Panc1 (cell line): ENCODE measurements at regions not wholly inside any gene's neighbourhood (a gene's known extent, or its start where the extent isn't known, plus 50 kb on each side); places are given as distances from the start of the nearest gene placed in this dataset.

Experiments
- POLR2AphosphoS5 ChIP-seq: IDR thresholded peaks from 2 replicates; pipeline ENCODE4 v1.6.1; 2012; ENCODE audit warnings: mild to moderate bottlenecking, low read depth, low read length, moderate library complexity
- TCF7L2 ChIP-seq: IDR thresholded peaks from 2 replicates; pipeline ENCODE4 v1.6.1; 2011; ENCODE audit warnings: mild to moderate bottlenecking, low read depth, low read length, inconsistent platforms
- TF ChIP-seq, protein P1 (sequence below): fragments of 450-650 bp; IDR thresholded peaks from 2 replicates; pipeline ENCODE4 v1.5.1; 2017; ENCODE audit warnings: mild to moderate bottlenecking

DNA sequence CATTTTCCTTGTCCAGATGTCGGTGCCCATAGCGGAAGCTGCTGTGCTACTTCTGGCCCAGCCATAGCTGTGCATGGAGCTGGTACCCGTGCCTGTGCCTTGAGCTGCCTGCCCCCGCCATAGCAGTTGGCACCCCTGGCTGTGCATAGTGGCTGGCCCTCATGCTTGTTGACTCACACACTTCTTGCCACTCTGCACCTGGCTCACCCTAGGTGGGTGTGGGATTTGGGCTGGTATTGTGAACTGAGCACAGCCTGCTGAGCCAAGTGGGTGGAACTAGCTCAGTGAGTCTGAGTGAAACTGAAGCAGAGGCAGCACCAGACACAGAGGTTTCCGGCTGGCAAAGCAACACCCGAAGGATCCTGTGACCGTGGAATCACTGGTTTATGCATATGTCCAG, 689.5 kb upstream of the EYS start:
- TF ChIP-seq, protein P1, sequence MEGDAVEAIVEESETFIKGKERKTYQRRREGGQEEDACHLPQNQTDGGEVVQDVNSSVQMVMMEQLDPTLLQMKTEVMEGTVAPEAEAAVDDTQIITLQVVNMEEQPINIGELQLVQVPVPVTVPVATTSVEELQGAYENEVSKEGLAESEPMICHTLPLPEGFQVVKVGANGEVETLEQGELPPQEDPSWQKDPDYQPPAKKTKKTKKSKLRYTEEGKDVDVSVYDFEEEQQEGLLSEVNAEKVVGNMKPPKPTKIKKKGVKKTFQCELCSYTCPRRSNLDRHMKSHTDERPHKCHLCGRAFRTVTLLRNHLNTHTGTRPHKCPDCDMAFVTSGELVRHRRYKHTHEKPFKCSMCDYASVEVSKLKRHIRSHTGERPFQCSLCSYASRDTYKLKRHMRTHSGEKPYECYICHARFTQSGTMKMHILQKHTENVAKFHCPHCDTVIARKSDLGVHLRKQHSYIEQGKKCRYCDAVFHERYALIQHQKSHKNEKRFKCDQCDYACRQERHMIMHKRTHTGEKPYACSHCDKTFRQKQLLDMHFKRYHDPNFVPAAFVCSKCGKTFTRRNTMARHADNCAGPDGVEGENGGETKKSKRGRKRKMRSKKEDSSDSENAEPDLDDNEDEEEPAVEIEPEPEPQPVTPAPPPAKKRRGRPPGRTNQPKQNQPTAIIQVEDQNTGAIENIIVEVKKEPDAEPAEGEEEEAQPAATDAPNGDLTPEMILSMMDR: no peak
- TF ChIP-seq POLR2AphosphoS5 (no peak), TCF7L2 (no peak)
